AG10803 (cell line): ENCODE measurements at regions not wholly inside any gene's neighbourhood (a gene's known extent, or its start where the extent isn't known, plus 50 kb on each side); places are given as distances from the start of the nearest gene placed in this dataset.

Source experiments
- DNase-seq: peaks from one replicate; pipeline ENCODE4 v3.0.0; 2010; ENCODE audit warnings: low read depth
- H3K4me3 ChIP-seq: 2 replicates; pipeline ENCODE4 v1.5.1; 2011; ENCODE audit warnings: mild to moderate bottlenecking, low read length, control low read depth
- TF ChIP-seq, protein P1 (sequence below): conservative IDR thresholded peaks from 2 replicates; pipeline ENCODE4 v1.5.1; 2011; ENCODE audit warnings: mild to moderate bottlenecking, low read length, control low read depth, inconsistent platforms

DNA sequence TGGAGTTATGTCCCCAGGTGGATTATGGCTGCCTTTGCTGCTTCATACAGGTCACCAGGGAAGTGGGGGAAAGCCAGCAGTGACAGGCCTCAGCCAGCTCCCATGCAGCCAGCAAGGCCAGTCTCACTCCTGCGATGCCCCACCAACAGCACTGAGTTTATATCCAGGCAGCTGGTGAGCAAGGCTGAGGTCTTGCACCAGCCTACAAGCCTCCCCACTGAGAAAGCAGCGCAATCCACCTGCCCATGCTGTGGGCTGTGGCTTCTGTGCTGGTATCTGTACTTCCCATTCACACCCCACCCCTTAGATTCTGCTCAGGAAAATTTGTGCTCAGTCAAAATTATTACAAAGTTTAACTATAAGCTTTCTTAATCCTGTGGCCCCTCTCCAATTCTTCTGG is 153.5 kb downstream of the HHIP start:
- TF ChIP-seq, protein P1, sequence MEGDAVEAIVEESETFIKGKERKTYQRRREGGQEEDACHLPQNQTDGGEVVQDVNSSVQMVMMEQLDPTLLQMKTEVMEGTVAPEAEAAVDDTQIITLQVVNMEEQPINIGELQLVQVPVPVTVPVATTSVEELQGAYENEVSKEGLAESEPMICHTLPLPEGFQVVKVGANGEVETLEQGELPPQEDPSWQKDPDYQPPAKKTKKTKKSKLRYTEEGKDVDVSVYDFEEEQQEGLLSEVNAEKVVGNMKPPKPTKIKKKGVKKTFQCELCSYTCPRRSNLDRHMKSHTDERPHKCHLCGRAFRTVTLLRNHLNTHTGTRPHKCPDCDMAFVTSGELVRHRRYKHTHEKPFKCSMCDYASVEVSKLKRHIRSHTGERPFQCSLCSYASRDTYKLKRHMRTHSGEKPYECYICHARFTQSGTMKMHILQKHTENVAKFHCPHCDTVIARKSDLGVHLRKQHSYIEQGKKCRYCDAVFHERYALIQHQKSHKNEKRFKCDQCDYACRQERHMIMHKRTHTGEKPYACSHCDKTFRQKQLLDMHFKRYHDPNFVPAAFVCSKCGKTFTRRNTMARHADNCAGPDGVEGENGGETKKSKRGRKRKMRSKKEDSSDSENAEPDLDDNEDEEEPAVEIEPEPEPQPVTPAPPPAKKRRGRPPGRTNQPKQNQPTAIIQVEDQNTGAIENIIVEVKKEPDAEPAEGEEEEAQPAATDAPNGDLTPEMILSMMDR, result no peak
- no peak overlapping the region for H3K4me3 ChIP-seq
- no peak for DNase-seq

DNA sequence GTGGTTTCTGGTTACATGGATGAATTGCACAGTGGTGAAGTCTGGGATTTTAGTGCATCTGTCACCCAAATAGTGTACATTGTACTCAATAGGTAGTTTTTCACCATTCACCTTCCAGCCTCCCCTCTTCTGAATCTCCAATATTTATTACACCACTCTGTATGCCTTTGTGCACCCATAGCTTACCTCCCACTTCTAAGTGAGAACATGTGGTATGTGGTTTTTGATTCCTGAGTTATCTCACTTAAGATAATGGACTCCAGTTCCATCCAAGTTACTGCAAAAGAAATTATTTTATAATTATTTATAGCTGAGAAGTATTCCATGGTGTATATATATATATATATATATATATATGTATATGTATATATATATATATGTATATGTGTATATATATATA is 155.8 kb downstream of the HHIP start:
- TF ChIP-seq, protein P1, result no peak
- DNase-seq, result no peak

DNA sequence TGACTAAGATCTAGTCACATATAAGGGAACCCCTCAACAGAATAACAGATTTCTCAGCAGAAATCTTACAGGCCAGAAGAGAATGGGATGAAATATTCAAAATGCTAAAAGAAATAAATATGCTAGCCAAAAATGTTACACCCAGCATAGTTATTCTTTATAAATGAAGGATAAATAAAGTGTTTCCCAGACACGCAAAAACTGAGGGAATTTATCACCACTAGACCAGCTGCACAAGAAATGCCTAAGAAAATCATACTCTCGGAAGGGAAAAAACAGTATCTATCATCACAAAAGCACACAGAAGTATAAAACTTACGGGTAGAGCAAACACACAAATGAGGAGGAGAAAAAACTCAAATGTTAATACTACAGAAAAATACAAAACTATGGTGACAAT is 162.1 kb downstream of the HHIP start:
- H3K4me3 ChIP-seq, result no peak overlapping the region
- TF ChIP-seq, protein P1, result no peak
- DNase-seq, result no peak

More for the DNA sequence above, 155.8 kb downstream of the HHIP start:
- no peak overlapping the region for H3K4me3 ChIP-seq

DNA sequence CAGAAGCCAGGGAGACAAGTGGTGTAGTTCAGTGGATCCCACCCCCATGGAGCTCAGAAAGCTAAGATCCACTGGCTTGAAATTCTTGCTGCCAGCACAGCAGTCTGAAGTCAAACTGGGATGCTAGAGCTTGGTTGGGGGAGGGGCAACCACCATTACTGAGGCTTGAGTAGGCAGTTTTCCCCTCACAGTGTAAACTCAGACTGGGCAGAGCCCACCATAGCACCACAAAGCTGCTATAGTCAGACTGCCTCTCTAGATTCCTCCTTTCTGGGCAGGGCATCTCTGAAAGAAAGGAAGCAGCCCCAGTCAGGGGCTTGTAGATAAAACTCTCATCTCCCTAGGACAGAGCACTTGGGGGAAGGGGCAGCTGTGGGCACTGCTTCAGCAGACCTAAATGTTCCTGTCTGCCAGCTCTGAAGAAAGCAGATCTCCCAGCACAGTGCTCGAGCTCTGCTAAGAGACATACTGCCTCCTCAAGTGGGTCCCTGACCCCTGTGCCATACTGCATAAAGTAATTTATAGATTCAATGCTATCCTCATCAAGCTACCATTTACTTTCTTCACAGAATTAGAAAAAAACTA is 163.2 kb downstream of the HHIP start:
- H3K4me3 ChIP-seq, result no peak overlapping the region
- TF ChIP-seq, protein P1, result no peak
- no peak for DNase-seq

DNA sequence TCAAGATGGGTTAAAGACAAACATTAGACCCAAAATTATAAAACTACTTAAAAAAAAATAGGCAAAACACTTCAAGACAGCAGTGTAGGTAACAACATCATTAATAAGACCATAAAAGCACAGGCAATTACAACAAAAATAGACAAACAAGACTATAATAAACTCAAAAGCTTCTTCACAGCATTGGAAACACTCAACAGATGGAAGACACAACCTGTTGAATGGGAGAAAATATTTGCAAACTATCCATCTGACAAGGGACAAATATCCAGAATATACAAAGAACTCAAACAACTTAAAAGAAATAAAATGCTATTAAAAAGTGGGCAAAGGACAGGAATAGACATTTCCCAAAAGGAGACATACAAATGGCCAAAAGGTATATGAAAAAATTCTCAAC is 170.7 kb downstream of the HHIP start:
- no peak overlapping the region for H3K4me3 ChIP-seq
- no peak for DNase-seq
- TF ChIP-seq, protein P1, result no peak

DNA sequence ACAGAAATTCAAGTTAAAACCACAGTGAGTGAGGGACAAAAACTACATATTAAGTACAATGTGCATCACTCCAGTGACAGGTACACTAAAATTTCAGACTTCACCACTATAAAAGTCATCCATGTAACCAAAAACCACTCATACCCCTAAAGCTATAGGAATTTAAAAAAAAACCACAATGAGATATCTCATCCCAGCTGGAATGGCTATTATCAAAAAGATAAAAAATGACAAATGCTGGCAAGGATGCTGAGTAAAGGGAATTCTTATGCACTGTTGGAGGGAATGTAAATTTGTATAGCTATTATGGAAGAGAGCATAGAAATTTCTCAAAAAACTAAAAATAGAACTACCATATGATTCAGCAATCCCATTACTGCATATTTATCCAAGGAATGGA is 171.1 kb downstream of the HHIP start:
- TF ChIP-seq, protein P1, result no peak
- no peak overlapping the region for H3K4me3 ChIP-seq
- DNase-seq, result no peak

DNA sequence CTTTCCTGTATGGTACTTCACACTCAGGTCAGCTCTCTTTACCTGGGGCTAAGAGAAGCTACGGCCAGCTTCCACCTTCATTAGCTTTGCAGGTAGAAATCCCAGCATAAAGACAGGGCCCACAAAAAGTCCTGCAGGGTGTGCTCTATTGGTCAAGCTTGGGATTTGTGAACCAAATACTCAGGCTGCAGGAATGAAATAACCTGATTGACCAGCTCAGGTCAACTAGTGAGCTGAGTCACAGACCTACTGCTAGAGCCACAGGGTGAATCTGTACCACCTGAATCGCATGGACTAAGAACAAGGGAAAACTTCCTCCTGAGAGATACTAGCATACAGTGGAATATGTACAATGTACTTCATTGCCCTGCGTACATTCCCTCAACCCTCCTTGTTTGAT is 172.2 kb downstream of the HHIP start:
- TF ChIP-seq, protein P1, result no peak
- DNase-seq, result no peak
- no peak overlapping the region for H3K4me3 ChIP-seq
